HL-60 (cell line): ENCODE measurements at regions not wholly inside any gene's neighbourhood (a gene's known extent, or its start where the extent isn't known, plus 50 kb on each side); places are given as distances from the start of the nearest gene placed in this dataset.

ENCODE experiments used
- DNase-seq, 2 experiments: peaks; one replicate each; pipeline ENCODE4 v3.0.0-alpha.2; 2010 to 2020; ENCODE audit warnings: low read depth in 1 of 2, low spot score in 1 of 2
- H3K27ac ChIP-seq: fragments of 250-450 bp; sonication (Bioruptor Pico); replicated peaks from 2 replicates; pipeline ENCODE4 v1.5.1; 2020; ENCODE audit warnings: mild to moderate bottlenecking, moderate library complexity
- H3K27me3 ChIP-seq: fragments of 250-450 bp; sonication (Bioruptor Pico); 2 replicates; pipeline ENCODE4 v1.5.1; 2021; ENCODE audit warnings: mild to moderate bottlenecking, moderate library complexity; ENCODE audit not compliant: insufficient read depth, poor library complexity, severe bottlenecking
- H3K4me3 ChIP-seq: replicated peaks from 2 replicates; pipeline ENCODE4 v1.5.1; 2011; ENCODE audit warnings: mild to moderate bottlenecking, control low read depth, low read length; ENCODE audit not compliant: insufficient read depth
- GABPA ChIP-seq: IDR thresholded peaks from 2 replicates; pipeline ENCODE4 v1.6.1; 2012; ENCODE audit warnings: low read depth
- POLR2AphosphoS5 ChIP-seq: IDR thresholded peaks from 2 replicates; pipeline ENCODE4 v1.6.1; 2012; ENCODE audit warnings: low read depth
- SPI1 ChIP-seq: IDR thresholded peaks from 2 replicates; pipeline ENCODE4 v1.6.1; 2012; ENCODE audit warnings: low read depth, mild to moderate bottlenecking, borderline replicate concordance
- TF ChIP-seq, protein P1 (sequence below): IDR thresholded peaks from one replicate; pipeline ENCODE4 v1.5.1; 2011; ENCODE audit warnings: low read length, control low read depth, inconsistent platforms; ENCODE audit not compliant: insufficient read depth
- TF ChIP-seq, protein P2 (sequence below): IDR thresholded peaks from 2 replicates; pipeline ENCODE4 v1.6.1; 2012; ENCODE audit warnings: low read depth; ENCODE audit not compliant: insufficient replicate concordance

DNA sequence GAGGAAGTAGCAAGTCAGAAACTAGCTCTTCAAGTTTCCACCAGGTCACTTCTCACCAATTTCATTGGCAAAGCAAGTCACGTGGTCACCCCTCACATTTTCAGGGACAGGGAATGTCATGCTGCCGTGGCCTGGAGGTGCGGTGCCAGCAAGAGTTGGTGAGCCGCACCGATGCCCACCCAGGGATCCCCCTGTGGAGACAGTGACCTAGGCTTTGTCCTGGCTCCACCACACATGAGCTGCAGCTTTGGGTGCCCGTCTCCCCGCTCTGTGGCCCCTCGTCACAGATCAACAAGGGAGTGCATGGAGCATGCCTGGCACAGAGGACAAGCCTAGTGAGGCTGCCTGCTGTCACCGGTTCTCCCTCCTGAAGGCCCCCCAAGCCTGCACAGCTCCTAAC, 226.7 kb upstream of the PPP2R2D start:
- no peak overlapping the region for H3K4me3 ChIP-seq
- TF ChIP-seq SPI1, result no peak
- TF ChIP-seq, protein P1, sequence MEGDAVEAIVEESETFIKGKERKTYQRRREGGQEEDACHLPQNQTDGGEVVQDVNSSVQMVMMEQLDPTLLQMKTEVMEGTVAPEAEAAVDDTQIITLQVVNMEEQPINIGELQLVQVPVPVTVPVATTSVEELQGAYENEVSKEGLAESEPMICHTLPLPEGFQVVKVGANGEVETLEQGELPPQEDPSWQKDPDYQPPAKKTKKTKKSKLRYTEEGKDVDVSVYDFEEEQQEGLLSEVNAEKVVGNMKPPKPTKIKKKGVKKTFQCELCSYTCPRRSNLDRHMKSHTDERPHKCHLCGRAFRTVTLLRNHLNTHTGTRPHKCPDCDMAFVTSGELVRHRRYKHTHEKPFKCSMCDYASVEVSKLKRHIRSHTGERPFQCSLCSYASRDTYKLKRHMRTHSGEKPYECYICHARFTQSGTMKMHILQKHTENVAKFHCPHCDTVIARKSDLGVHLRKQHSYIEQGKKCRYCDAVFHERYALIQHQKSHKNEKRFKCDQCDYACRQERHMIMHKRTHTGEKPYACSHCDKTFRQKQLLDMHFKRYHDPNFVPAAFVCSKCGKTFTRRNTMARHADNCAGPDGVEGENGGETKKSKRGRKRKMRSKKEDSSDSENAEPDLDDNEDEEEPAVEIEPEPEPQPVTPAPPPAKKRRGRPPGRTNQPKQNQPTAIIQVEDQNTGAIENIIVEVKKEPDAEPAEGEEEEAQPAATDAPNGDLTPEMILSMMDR, result no peak
- no peak for TF ChIP-seq GABPA
- TF ChIP-seq POLR2AphosphoS5, result no peak
- TF ChIP-seq, protein P2, sequence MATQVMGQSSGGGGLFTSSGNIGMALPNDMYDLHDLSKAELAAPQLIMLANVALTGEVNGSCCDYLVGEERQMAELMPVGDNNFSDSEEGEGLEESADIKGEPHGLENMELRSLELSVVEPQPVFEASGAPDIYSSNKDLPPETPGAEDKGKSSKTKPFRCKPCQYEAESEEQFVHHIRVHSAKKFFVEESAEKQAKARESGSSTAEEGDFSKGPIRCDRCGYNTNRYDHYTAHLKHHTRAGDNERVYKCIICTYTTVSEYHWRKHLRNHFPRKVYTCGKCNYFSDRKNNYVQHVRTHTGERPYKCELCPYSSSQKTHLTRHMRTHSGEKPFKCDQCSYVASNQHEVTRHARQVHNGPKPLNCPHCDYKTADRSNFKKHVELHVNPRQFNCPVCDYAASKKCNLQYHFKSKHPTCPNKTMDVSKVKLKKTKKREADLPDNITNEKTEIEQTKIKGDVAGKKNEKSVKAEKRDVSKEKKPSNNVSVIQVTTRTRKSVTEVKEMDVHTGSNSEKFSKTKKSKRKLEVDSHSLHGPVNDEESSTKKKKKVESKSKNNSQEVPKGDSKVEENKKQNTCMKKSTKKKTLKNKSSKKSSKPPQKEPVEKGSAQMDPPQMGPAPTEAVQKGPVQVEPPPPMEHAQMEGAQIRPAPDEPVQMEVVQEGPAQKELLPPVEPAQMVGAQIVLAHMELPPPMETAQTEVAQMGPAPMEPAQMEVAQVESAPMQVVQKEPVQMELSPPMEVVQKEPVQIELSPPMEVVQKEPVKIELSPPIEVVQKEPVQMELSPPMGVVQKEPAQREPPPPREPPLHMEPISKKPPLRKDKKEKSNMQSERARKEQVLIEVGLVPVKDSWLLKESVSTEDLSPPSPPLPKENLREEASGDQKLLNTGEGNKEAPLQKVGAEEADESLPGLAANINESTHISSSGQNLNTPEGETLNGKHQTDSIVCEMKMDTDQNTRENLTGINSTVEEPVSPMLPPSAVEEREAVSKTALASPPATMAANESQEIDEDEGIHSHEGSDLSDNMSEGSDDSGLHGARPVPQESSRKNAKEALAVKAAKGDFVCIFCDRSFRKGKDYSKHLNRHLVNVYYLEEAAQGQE, result no peak
- no peak for DNase-seq
- no peak overlapping the region for H3K27ac ChIP-seq
- no peaks in the 10 kb centered on the region for H3K27me3 ChIP-seq

DNA sequence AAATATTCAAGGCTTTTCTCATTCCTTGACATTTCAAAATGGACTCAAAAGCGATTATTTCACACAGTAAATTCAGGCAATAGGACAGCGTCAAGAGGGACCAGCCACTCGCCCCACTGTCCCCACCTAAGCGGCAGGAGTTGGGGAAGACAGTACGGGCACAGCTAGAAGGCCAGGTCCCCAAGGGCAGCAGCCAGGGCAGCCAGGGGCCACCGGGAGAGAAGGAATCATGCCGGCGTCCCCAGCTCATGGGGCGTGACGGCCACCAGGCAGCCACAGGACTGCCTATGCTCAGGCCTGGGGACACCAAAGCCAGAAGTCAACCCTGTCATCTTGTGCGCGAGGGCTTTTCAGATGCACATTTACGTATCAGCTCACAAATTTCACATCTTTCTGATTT, 225.7 kb upstream of the PPP2R2D start:
- H3K27me3 ChIP-seq, result no peaks in the 10 kb centered on the region
- no peak for DNase-seq
- no peak overlapping the region for H3K27ac ChIP-seq
- TF ChIP-seq, protein P2, result no peak
- no peak for TF ChIP-seq POLR2AphosphoS5
- H3K4me3 ChIP-seq, result no peak overlapping the region

DNA sequence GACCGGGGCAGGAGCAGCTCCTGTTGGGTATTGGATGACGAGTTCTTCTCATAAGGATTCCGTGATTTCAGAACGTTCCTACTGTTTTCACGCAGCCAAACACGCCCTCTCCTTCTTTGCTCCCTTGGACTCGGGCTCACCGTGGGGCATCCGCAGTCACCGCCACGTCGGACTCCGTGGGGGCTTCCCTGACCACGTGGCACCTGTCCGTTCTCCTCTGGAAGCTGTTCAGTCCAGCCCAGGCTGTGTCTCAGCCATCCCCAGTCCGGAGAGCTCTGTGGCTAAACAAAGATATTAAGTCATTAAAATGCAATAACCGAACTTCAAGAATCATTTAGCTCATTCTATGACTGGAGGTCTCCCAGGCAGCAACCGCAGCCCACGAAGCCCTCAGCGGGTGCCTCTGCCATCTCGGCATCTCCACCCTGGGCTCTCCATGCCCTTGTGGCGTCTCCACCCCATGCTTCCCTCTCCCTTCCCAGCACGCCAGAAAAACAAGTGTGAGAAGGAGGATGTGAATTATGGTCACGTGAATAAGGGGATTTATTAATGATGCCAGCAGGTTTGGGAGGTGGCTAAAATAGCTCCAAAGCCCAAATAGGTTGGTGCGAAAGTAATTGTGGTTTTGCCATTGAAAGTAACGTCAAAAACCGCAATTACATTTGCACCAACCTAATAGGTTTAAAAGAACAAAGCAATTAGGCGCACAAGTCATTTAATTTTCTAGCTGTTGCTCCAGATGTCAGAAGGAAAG, 224.6 kb upstream of the PPP2R2D start:
- Histone ChIP-seq H3K27ac (no peak overlapping the region), H3K27me3 (no peaks in the 10 kb centered on the region), H3K4me3 (no peak overlapping the region)
- TF ChIP-seq SPI1 (no peak), POLR2AphosphoS5 (no peak), GABPA (no peak)
- TF ChIP-seq, protein P2, result no peak
- TF ChIP-seq, protein P1, result no peak
- no peak for DNase-seq
